SK-N-SH (cell line): ENCODE measurements at regions not wholly inside any gene's neighbourhood (a gene's known extent, or its start where the extent isn't known, plus 50 kb on each side); places are given as distances from the start of the nearest gene placed in this dataset.

Experiments used
- CTCF ChIA-PET: fragments of 300-600, 350-600 bp; formaldehyde crosslinking; extraction: SDS; loops from one replicate; lab custom pipeline; 2021; lab: Yijun Ruan, JAX
- POLR2A ChIA-PET: fragments of 350-600 bp; sonication (Branson Sonifier 250); formaldehyde crosslinking; extraction: SDS; loops from one replicate; lab custom pipeline; 2020; ENCODE audit warnings: antibody characterized with exemption, inconsistent platforms; lab: Yijun Ruan, JAX
- DNase-seq: peaks from one replicate; pipeline ENCODE4 v3.0.0; 2012
- H2AFZ ChIP-seq: fragments of 200-600 bp; sonication (generic); 2 replicates; pipeline ENCODE4 v1.8.1; 2016; ENCODE audit warnings: antibody characterized with exemption, mild to moderate bottlenecking, low read depth
- H3F3A ChIP-seq: fragments of 200-600 bp; sonication (generic); replicated peaks from 2 replicates; pipeline ENCODE3; 2016; ENCODE audit warnings: antibody characterized with exemption, mild to moderate bottlenecking; ENCODE audit not compliant: insufficient read depth
- H3K27ac ChIP-seq, 2 experiments: fragments of 200-500 bp in 1 of 2; fragments of 200-600 bp in 1 of 2; sonication (Bioruptor generic) in 1 of 2; sonication (generic), shearing (Covaris generic) in 1 of 2; 2 replicates each; pipeline versions ENCODE4 v1.5.1 to v1.6.1; 2014 to 2016; ENCODE audit warnings: low read depth in 2 of 2, inconsistent platforms in 1 of 2, low read length in 1 of 2, mild to moderate bottlenecking in 1 of 2, mixed read lengths in 1 of 2
- H3K27me3 ChIP-seq: fragments of 200-600 bp; sonication (generic), shearing (Covaris generic); 2 replicates; pipeline ENCODE4 v1.6.1; 2016; ENCODE audit warnings: mixed run types; ENCODE audit not compliant: insufficient read depth
- H3K36me3 ChIP-seq, 2 experiments: fragments of 200-500 bp in 1 of 2; fragments of 200-600 bp in 1 of 2; sonication (Bioruptor generic) in 1 of 2; sonication (generic) in 1 of 2; replicated peaks in 1 of 2; 2 replicates each; pipeline versions ENCODE3 to v1.5.1; 2014 to 2016; ENCODE audit warnings: low read length in 1 of 2, mild to moderate bottlenecking in 1 of 2; ENCODE audit not compliant: insufficient read depth in 2 of 2, control insufficient read depth in 1 of 2
- H3K4me1 ChIP-seq, 2 experiments: fragments of 200-500 bp in 1 of 2; fragments of 200-600 bp in 1 of 2; sonication (Bioruptor generic) in 1 of 2; sonication (generic), shearing (Covaris generic) in 1 of 2; 2 replicates each; pipeline versions ENCODE4 v1.5.1 to v1.6.1; 2014 to 2016; ENCODE audit warnings: low read depth in 1 of 2, low read length in 1 of 2, mixed run types in 1 of 2; ENCODE audit not compliant: insufficient read depth in 2 of 2, control insufficient read depth in 1 of 2
- H3K4me2 ChIP-seq: fragments of 200-600 bp; sonication (generic), shearing (Covaris generic); 2 replicates; pipeline ENCODE4 v1.6.1; 2017; ENCODE audit warnings: mixed run types
- H3K4me3 ChIP-seq, 2 experiments: fragments of 200-500 bp in 1 of 2; fragments of 200-600 bp in 1 of 2; sonication (Bioruptor generic) in 1 of 2; sonication (generic), shearing (Covaris generic) in 1 of 2; 2 replicates each; pipeline versions ENCODE4 v1.5.1 to v1.8.1; 2014 to 2016; ENCODE audit warnings: low read depth in 2 of 2, inconsistent platforms in 1 of 2, low read length in 1 of 2, mild to moderate bottlenecking in 1 of 2, mixed read lengths in 1 of 2, moderate library complexity in 1 of 2
- H3K79me2 ChIP-seq: fragments of 200-600 bp; sonication (generic); 2 replicates; pipeline ENCODE4 v1.8.1; 2017; ENCODE audit warnings: mild to moderate bottlenecking; ENCODE audit not compliant: insufficient read depth
- H3K9ac ChIP-seq: fragments of 200-600 bp; sonication (generic); 2 replicates; pipeline ENCODE4 v1.6.1; 2017; ENCODE audit warnings: mixed run types
- H3K9me2 ChIP-seq: fragments of 200-600 bp; sonication (generic); 2 replicates; pipeline ENCODE4 v1.6.1; 2017; ENCODE audit warnings: mixed run types
- H3K9me3 ChIP-seq: fragments of 200-600 bp; sonication (generic); 2 replicates; pipeline ENCODE4 v1.6.1; 2017; ENCODE audit warnings: mixed run types, mild to moderate bottlenecking, moderate library complexity
- H4K20me1 ChIP-seq: fragments of 200-600 bp; sonication (generic); 2 replicates; pipeline ENCODE4 v1.6.1; 2017; ENCODE audit warnings: mild to moderate bottlenecking, mixed run types; ENCODE audit not compliant: insufficient read depth
- ELF1 ChIP-seq: IDR thresholded peaks from 2 replicates; pipeline ENCODE4 v1.4.0; 2012
- EZH2phosphoT487 ChIP-seq: fragments of 200-600 bp; sonication (generic); IDR thresholded peaks from 2 replicates; pipeline ENCODE4 v1.6.1; 2017; ENCODE audit warnings: low read depth, mixed run types, mild to moderate bottlenecking, antibody characterized with exemption, moderate library complexity, borderline replicate concordance
- FOXJ3 ChIP-seq: sonication (generic); formaldehyde crosslinking; IDR thresholded peaks from 2 replicates; pipeline ENCODE4 v1.5.1; 2020; ENCODE audit warnings: mild to moderate bottlenecking, missing genetic modification reagents
- FOXM1 ChIP-seq: IDR thresholded peaks from 2 replicates; pipeline ENCODE4 v1.4.0; 2012; ENCODE audit warnings: low read depth, mild to moderate bottlenecking
- GABPA ChIP-seq: IDR thresholded peaks from 2 replicates; pipeline ENCODE4 v1.4.0; 2012; ENCODE audit warnings: low read depth, mild to moderate bottlenecking
- MAX ChIP-seq: IDR thresholded peaks from 2 replicates; pipeline ENCODE4 v1.4.0; 2012; ENCODE audit warnings: low read depth
- MXI1 ChIP-seq: IDR thresholded peaks from 2 replicates; pipeline ENCODE4 v1.6.1; 2012; ENCODE audit warnings: mild to moderate bottlenecking, low read depth, low read length, improper control_type of control experiment
- NFIC ChIP-seq: IDR thresholded peaks from 2 replicates; pipeline ENCODE4 v1.4.0; 2012; ENCODE audit warnings: borderline replicate concordance
- POLR2AphosphoS5 ChIP-seq: IDR thresholded peaks from 2 replicates; pipeline ENCODE4 v1.6.1; 2012; ENCODE audit warnings: low read depth, low read length
- RCOR1 ChIP-seq: fragments of 150-350 bp; IDR thresholded peaks from 2 replicates; pipeline ENCODE4 v1.6.1; 2017; ENCODE audit warnings: antibody characterized with exemption, low read length
- RFX5 ChIP-seq: IDR thresholded peaks from 2 replicates; pipeline ENCODE4 v1.6.1; 2012; ENCODE audit warnings: mild to moderate bottlenecking, improper control_type of control experiment, low read length
- RXRA ChIP-seq: IDR thresholded peaks from 2 replicates; pipeline ENCODE4 v1.4.0; 2012; ENCODE audit warnings: low read depth, mild to moderate bottlenecking, borderline replicate concordance
- SMC3 ChIP-seq: IDR thresholded peaks from 2 replicates; pipeline ENCODE4 v1.6.1; 2012; ENCODE audit warnings: low read depth, low read length, improper control_type of control experiment
- TAF1 ChIP-seq: IDR thresholded peaks from 2 replicates; pipeline ENCODE4 v1.6.1; 2012; ENCODE audit warnings: low read depth, mild to moderate bottlenecking, low read length, moderate library complexity, borderline replicate concordance
- TCF12 ChIP-seq: IDR thresholded peaks from 2 replicates; pipeline ENCODE4 v1.4.0; 2012
- USF1 ChIP-seq: IDR thresholded peaks from 2 replicates; pipeline ENCODE4 v1.4.0; 2012; ENCODE audit warnings: low read depth, borderline replicate concordance
- YY1 ChIP-seq: IDR thresholded peaks from 2 replicates; pipeline ENCODE4 v1.4.0; 2012; ENCODE audit warnings: low read depth, mild to moderate bottlenecking
- ZBTB33 ChIP-seq: IDR thresholded peaks from 2 replicates; pipeline ENCODE4 v1.4.0; 2012; ENCODE audit warnings: low read depth, borderline replicate concordance

- TF ChIP-seq ZBTB33 (no peak), GABPA (no peak), POLR2AphosphoS5 (no peak), USF1 (no peak), MAX (no peak), TCF12 (no peak), EZH2phosphoT487 (no peak), MXI1 (no peak), YY1 (no peak), SMC3 (no peak)
These were observed 659.1 kb downstream of the MRPL39 start (continued) for GRCh38 chr21:24948186-24948585.

GRCh38 chr21:24945910-24946309, 661.4 kb downstream of the MRPL39 start:
- Histone ChIP-seq H3K4me1 (no peaks in the 10 kb centered on the region; a peak in 1 of 4 replicates), H3K27me3 (no peaks in the 10 kb centered on the region), H3K9ac (no peak overlapping the region), H3K4me3 (no peak overlapping the region), H3K9me3 (no peaks in the 10 kb centered on the region), H3K4me2 (no peak overlapping the region), H3K79me2 (no peaks in the 10 kb centered on the region), H2AFZ (no peak overlapping the region), H4K20me1 (no peaks in the 10 kb centered on the region), H3K27ac (no peak overlapping the region), H3K36me3 (no peaks in the 10 kb centered on the region), H3F3A (no peaks in the 10 kb centered on the region), H3K9me2 (no peaks in the 10 kb centered on the region)
- POLR2A ChIA-PET: no interaction called here
- TF ChIP-seq RFX5 (no peak), RXRA (no peak), TCF12 (no peak), TAF1 (no peak), SMC3 (no peak), ZBTB33 (no peak), FOXM1 (no peak), NFIC (no peak), FOXJ3 (CRISPR knock-in tag) (no peak), ELF1 (no peak), GABPA (no peak), RCOR1 (no peak)
- DNase-seq: no peak
- CTCF ChIA-PET: no interaction called here
